ENCODE measurements at regions not wholly inside any gene's neighbourhood (a gene's known extent, or its start where the extent isn't known, plus 50 kb on each side); places are given as distances from the start of the nearest gene placed in this dataset.

- TF ChIP-seq, protein P1, sequence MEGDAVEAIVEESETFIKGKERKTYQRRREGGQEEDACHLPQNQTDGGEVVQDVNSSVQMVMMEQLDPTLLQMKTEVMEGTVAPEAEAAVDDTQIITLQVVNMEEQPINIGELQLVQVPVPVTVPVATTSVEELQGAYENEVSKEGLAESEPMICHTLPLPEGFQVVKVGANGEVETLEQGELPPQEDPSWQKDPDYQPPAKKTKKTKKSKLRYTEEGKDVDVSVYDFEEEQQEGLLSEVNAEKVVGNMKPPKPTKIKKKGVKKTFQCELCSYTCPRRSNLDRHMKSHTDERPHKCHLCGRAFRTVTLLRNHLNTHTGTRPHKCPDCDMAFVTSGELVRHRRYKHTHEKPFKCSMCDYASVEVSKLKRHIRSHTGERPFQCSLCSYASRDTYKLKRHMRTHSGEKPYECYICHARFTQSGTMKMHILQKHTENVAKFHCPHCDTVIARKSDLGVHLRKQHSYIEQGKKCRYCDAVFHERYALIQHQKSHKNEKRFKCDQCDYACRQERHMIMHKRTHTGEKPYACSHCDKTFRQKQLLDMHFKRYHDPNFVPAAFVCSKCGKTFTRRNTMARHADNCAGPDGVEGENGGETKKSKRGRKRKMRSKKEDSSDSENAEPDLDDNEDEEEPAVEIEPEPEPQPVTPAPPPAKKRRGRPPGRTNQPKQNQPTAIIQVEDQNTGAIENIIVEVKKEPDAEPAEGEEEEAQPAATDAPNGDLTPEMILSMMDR (conservative IDR thresholded peaks at IDR 0.05): no peak
- no peak overlapping the region for H3K27ac ChIP-seq
Measured at GRCh38 chr4:96120206-96120605, 280.3 kb downstream of the PDHA2 start.

DNA sequence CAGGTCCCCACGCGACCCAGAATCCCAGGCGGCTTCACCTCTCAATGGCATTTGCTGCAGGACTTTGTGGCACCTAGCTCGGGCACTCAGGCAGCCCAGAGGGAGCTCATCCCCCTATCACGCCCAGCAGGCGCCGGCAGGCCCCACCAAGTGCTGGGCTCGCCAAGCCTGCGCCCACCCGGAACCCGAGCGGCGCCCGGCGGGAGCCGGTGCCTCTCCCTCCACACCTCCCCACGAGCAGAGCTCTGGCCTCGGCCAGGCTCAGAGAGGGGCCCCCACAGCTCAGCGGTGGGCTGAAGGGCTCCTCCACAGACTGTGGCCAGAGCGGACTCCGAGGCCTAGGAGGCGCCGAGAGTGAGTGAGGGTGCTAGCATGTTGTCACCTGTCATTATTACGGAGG lies 286.3 kb downstream of the PDHA2 start:
- H3K27ac ChIP-seq: no peak overlapping the region
- TF ChIP-seq, protein P1 (conservative IDR thresholded peaks at IDR 0.05): no peak

- no peak overlapping the region for H3K27ac ChIP-seq
- TF ChIP-seq, protein P1 (conservative IDR thresholded peaks at IDR 0.05): no peak
Measured at GRCh38 chr4:96131186-96131585, 291.3 kb downstream of the PDHA2 start.

DNA sequence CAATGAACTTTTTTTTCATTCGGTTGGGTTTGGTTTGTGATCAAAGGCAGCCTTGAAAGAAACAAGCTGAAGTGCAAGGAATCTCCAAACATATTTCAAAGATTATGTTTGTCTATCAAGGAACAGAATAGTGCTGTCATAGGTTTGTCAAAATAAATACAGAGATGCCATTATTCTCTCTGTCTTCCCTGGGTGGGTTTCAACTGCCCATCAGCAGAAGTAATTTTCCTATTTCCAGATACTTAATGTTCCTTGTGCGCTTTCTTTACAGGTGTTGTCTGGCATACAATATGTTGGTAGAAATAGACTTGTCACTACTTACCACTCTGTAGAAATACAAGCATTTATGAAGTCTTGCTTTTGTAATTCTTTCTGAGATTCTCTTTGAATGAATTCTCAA lies 294.9 kb downstream of the PDHA2 start:
- TF ChIP-seq, protein P1 (conservative IDR thresholded peaks at IDR 0.05): no peak
- H3K27ac ChIP-seq: no peak overlapping the region

DNA sequence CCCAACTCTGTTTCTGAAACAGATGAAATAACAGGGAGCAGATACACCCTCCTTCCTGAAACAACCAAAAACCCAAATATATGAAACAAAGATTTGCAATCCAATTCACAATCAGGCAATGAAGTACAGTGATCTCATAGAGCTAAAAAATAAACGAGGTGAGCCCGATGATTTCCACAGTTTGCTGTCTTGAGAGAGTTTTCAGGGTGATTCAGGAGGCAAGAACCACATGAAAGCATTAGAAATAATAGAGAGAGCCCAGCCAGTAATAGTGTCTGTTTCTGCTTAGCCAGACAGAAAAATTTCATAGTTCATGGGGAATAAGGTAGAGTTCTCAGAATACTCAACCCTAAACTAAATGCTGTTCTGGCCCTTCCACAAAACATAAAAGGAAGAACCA lies 296.2 kb downstream of the PDHA2 start:
- H3K27ac ChIP-seq: no peak overlapping the region
- TF ChIP-seq, protein P1 (conservative IDR thresholded peaks at IDR 0.05): no peak

- TF ChIP-seq, protein P1 (conservative IDR thresholded peaks at IDR 0.05): no peak
- H3K27ac ChIP-seq: no peak overlapping the region
Measured at GRCh38 chr4:96139251-96139929, 299.5 kb downstream of the PDHA2 start.

GRCh38 chr4:96145601-96146000 lies 305.7 kb downstream of the PDHA2 start:
- H3K27ac ChIP-seq: no peak overlapping the region

More at GRCh38 chr4:96145601-96146000, 305.7 kb downstream of the PDHA2 start:
- TF ChIP-seq, protein P1 (conservative IDR thresholded peaks at IDR 0.05): no peak
